ENCODE measurements at regions not wholly inside any gene's neighbourhood (a gene's known extent, or its start where the extent isn't known, plus 50 kb on each side); places are given as distances from the start of the nearest gene placed in this dataset.
"Not testable (repeated sequence)": the region's sequence is repeated elsewhere in the genome, so short reads cannot be mapped to it uniquely, and the experiment has no call there.

GRCh38 chr6:101015541-101015940 is 134.4 kb upstream of the ASCC3 start:
- no peak for DNase-seq

DNA sequence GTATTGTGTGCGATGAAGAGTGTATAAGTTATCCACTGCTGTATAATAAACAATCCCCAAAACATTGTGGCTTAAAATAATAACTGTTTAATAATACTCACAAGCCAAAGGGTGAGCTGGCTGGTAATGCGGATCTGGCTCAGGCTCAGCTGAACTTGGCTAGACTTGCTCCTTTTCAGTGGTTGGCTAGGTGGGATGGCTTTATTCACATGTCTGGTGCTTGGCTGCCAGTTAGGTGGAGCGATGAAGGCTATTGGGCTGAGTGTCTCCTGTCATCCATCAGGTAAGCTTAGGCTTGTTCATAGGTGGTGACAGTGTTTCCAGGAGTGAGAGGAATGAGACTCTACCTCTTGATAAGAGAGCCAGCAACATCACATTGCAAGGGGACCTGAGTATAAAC is 135.0 kb upstream of the ASCC3 start:
- no peak for DNase-seq

- no peak for DNase-seq
These were observed 137.0 kb upstream of the ASCC3 start for GRCh38 chr6:101018157-101018556.

- DNase-seq = no peak
These were observed 140.4 kb upstream of the ASCC3 start for GRCh38 chr6:101021504-101021903.

GRCh38 chr6:101042966-101043365 is 161.8 kb upstream of the ASCC3 start:
- no peak for DNase-seq

GRCh38 chr6:101058296-101058695 is 177.2 kb upstream of the ASCC3 start:
- DNase-seq = no peak

- no peak for DNase-seq
These were observed 185.4 kb upstream of the ASCC3 start for GRCh38 chr6:101066481-101066880.

DNA sequence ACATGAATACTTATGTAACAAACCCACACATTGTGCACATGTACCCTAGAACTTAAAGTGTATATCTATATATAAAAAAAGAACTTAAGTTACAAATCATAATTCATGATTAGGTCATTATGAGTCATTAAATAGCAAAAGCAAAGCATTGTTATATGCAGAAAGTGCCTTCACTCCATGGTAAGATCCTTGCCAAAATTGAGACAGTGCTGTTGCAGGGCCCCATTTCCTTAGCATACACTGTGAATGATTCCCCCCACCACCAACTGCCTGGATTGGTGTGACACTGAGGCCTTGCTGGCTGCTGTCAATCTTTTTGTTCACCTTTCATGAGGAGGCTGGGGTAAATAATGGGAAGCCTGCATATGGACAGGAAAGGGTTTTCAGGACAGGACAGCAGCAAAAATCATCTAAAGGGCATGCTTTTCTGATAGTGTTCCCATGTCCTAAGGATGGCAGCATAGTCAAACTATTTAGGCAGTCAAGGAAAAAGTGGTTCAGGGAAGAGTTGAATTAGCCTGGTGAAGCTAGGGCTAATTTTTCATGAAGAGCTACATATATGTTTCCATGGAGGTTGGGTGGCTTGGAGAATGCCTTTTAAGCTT is 188.2 kb upstream of the ASCC3 start:
- DNase-seq = no peak

GRCh38 chr6:101070044-101070608 is 189.0 kb upstream of the ASCC3 start:
- DNase-seq = no peak

DNA sequence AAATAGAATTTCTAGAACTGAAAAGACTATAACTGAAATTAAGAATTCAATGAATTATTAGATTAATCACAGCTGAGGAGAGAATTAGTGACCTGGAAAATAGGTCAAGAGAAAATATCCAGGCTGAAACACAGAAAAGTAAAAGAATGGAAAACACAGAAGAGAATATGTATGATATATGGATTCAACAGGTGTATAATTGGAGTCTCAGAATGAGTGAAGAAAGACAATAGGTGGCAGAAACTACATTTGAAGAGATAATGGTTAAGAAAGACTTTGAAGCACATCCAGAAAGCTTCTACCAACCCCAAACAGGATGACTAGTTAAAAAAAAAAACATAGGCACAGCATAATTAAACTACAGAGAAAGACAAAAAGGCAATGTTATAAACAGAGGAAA is 196.2 kb upstream of the ASCC3 start:
- DNase-seq = no peak

- no peak for DNase-seq
These were observed 198.7 kb upstream of the ASCC3 start for GRCh38 chr6:101079696-101080270.

DNA sequence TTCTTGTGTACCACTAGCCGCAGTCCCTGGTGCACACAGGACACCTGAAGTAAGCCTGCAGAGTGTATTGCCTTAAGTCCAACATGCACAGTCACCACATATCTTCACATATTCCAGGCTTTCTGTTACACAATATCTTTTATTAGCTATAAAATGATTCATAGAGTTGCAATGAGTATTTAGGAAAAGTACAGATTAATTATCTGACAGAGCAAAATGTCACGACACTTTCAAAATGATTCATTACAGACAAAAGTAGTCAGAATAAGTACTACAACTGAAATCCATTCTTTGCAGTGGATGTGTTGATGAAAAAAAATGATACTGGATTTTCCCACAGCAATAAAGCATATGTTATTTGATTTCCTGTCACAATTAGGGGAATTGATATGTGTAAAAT is 199.5 kb upstream of the ASCC3 start:
- no peak for DNase-seq

- DNase-seq = no peak
These were observed 202.5 kb upstream of the ASCC3 start for GRCh38 chr6:101083533-101084175.

- no peak for DNase-seq
These were observed 204.2 kb upstream of the ASCC3 start for GRCh38 chr6:101085327-101085726.

DNA sequence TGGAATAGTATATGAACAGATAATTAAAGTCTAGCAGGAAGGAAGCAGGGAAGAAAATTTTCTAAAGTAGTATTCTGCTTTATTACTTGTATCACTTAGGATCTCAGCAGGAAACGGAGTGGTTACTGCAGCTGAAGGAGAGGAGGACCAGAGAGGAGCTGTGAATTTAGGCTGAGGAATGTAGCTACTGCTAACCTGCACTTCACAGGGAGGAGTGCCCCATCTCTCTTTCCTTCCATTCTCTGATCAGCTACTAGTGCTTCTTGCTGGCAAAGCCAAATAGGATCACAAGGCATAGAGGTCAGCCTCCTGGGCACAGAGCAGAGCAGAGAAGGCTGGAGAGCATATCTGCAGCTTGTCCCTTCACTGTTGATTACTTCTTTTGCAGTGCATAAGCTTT is 205.3 kb upstream of the ASCC3 start:
- no peak for DNase-seq

DNA sequence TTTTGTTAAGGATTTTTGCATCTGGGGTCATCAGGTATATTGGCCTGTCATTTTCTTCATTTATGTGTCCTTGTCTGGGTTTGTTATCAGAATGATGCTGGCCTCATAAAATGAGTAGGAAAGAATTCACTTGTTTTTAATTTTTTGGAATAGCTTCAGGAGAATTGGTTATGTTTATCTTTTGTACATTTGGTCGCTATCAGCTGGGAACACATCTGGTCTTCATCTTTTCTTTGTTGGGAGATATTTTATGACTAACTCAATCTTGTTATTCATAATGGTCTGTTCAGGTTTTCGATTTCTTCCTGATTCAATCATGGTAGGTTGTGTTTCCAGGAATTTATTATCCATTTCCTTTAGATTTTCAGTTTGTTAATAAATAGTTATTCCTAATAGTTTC is 207.5 kb upstream of the ASCC3 start:
- DNase-seq = no peak

GRCh38 chr6:101089640-101090039 is 208.5 kb upstream of the ASCC3 start:
- DNase-seq = no peak

DNA sequence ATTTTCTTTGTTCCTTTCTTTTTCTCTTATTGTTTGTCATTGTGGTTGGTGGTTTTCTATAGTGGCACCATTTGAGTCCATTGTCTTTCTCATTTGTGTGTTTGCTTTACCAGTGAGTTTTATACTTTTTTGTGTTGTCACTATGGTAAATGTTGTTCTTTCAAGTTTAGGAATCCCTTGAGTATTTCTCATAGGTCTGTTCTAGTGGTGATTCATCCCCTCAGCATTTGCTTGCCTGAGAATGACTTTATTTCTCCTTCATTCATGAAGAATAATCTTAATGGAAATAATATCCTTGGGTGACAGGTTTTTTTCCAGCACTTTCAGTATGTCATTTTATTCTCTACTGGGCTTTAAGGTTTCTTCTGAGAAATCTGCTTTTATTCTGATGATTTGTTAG is 209.2 kb upstream of the ASCC3 start:
- DNase-seq = no peak

DNA sequence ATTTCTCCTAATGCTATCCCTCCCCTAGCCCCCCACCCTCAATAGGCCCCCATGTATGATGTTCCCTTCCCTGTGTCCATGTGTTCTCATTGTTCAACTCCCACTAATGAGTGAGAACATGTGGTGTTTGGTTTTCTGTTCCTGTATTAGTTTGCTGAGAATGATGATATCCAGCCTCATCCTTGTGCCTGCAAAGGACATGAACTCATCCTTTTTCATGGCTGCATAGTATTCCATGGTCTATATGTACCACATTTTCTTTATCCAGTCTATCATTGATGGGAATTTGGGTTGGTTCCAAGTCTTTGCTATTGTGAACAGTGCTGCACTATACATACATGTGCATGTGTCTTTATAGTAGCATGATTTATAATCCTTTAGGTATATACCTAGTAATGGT is 217.5 kb upstream of the ASCC3 start:
- not testable (repeated sequence) for DNase-seq

- DNase-seq = no peak
These were observed 221.6 kb upstream of the ASCC3 start for GRCh38 chr6:101102702-101103101.

- no peak for DNase-seq
These were observed 227.2 kb upstream of the ASCC3 start for GRCh38 chr6:101108286-101108685.

GRCh38 chr6:101110814-101111213 is 229.7 kb upstream of the ASCC3 start:
- no peak for DNase-seq

GRCh38 chr6:101113468-101114260 is 232.5 kb upstream of the ASCC3 start:
- no peak for DNase-seq

GRCh38 chr6:101114703-101115102 is 233.6 kb upstream of the ASCC3 start:
- DNase-seq = no peak

Data from activated T-cell treated with anti-CD3 and anti-CD28 coated beads, Interleukin-2, amount 50 U/mL, for 48 hours (primary cell).